Lower leg skin (tissue), 3 donors: ENCODE measurements at regions not wholly inside any gene's neighbourhood (a gene's known extent, or its start where the extent isn't known, plus 50 kb on each side); places are given as distances from the start of the nearest gene placed in this dataset.

Experiments used
- POLR2A ChIP-seq, 2 donors: fragments of 450-650 bp; IDR thresholded peaks; one replicate each; pipeline ENCODE4 v1.6.1; 2016 to 2017; ENCODE audit warnings: antibody characterized with exemption in 2 of 2, mild to moderate bottlenecking in 1 of 2, moderate library complexity in 1 of 2
- TF ChIP-seq, protein P1 (sequence below), 3 donors: fragments of 450-650 bp; IDR thresholded peaks; one replicate each; pipeline ENCODE4 v1.5.1; 2016; ENCODE audit warnings: antibody characterized with exemption in 3 of 3, mild to moderate bottlenecking in 3 of 3, moderate library complexity in 2 of 3

DNA sequence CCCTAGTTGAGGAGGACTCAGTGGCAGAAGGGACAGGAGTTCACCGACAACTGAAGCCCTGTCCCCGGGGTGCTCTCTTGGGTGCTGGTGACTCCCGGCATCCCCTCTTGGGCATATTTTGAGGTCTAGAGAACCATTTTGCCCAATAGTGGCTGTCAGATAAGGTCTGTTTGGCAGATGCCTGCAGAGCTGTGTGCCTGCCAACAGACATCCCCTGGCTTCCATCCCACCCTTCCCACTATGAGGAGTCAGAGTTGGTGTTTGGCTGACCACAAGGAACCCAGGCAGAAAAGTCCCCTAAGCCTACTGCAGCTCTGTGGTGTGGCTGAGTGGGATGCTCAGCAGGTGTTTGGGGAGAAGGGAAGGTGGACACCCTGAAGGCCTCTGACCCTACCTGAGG is 207.0 kb downstream of the AUH start:
- TF ChIP-seq, protein P1, sequence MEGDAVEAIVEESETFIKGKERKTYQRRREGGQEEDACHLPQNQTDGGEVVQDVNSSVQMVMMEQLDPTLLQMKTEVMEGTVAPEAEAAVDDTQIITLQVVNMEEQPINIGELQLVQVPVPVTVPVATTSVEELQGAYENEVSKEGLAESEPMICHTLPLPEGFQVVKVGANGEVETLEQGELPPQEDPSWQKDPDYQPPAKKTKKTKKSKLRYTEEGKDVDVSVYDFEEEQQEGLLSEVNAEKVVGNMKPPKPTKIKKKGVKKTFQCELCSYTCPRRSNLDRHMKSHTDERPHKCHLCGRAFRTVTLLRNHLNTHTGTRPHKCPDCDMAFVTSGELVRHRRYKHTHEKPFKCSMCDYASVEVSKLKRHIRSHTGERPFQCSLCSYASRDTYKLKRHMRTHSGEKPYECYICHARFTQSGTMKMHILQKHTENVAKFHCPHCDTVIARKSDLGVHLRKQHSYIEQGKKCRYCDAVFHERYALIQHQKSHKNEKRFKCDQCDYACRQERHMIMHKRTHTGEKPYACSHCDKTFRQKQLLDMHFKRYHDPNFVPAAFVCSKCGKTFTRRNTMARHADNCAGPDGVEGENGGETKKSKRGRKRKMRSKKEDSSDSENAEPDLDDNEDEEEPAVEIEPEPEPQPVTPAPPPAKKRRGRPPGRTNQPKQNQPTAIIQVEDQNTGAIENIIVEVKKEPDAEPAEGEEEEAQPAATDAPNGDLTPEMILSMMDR (IDR thresholded peaks at IDR 0.05), result no peak
- TF ChIP-seq POLR2A (IDR thresholded peaks at IDR 0.05), result no peak
